WTC11 (cell line): ENCODE measurements at regions not wholly inside any gene's neighbourhood (a gene's known extent, or its start where the extent isn't known, plus 50 kb on each side); places are given as distances from the start of the nearest gene placed in this dataset.

ENCODE experiments used
- ATAC-seq: fragments of 200-7000 bp; cut with Tn5 transposase; 2 replicates; pipeline ENCODE4 v1.10.0; 2021; ENCODE audit warnings: mild to moderate bottlenecking, moderate library complexity
- CTCF ChIA-PET: fragments of 300-600 bp; sonication (Branson Sonifier 250); formaldehyde crosslinking; loops from one replicate; lab custom pipeline; 2021; ENCODE audit warnings: antibody characterized with exemption; lab: Charles Lee
- POLR2A ChIA-PET: fragments of 350-600 bp; sonication (Branson Sonifier 250); formaldehyde crosslinking; loops from one replicate; lab custom pipeline; 2021; ENCODE audit warnings: antibody characterized with exemption; lab: Charles Lee
- DNase-seq: peaks from one replicate; pipeline ENCODE4 v3.0.0; 2021; ENCODE audit warnings: low spot score
- H3K27ac Mint-ChIP-seq: 2 replicates; pipeline ENCODE4 v1.8.0; 2021; ENCODE audit warnings: mixed read lengths
- H3K27me3 Mint-ChIP-seq: 2 replicates; pipeline ENCODE4 v1.8.0; 2021; ENCODE audit warnings: low read depth, mild to moderate bottlenecking, moderate library complexity, mixed read lengths
- H3K36me3 Mint-ChIP-seq: 2 replicates; pipeline ENCODE4 v1.8.0; 2021; ENCODE audit warnings: mixed read lengths
- H3K4me1 Mint-ChIP-seq: 2 replicates; pipeline ENCODE4 v1.8.0; 2022; ENCODE audit warnings: mixed read lengths
- H3K4me3 Mint-ChIP-seq: 2 replicates; pipeline ENCODE4 v1.8.0; 2021; ENCODE audit warnings: mild to moderate bottlenecking, moderate library complexity, mixed read lengths
- H3K9me3 Mint-ChIP-seq: 2 replicates; pipeline ENCODE4 v1.8.0; 2021; ENCODE audit warnings: mixed read lengths
- AFF4 ChIP-seq: sonication (generic); formaldehyde crosslinking; IDR thresholded peaks from 2 replicates; pipeline ENCODE4 v1.8.1; 2023; ENCODE audit warnings: mild to moderate bottlenecking, missing genetic modification reagents, borderline replicate concordance
- ATF2 ChIP-seq: sonication (generic); formaldehyde crosslinking; IDR thresholded peaks from 2 replicates; pipeline ENCODE4 v1.8.1; 2022; ENCODE audit warnings: low read depth, missing genetic modification reagents, borderline replicate concordance
- E2F4 ChIP-seq: sonication (generic); formaldehyde crosslinking; IDR thresholded peaks from 2 replicates; pipeline ENCODE4 v1.8.1; 2022; ENCODE audit warnings: low read depth, mild to moderate bottlenecking, moderate library complexity, missing genetic modification reagents, borderline replicate concordance
- ESRRA ChIP-seq: sonication (generic); formaldehyde crosslinking; IDR thresholded peaks from 2 replicates; pipeline ENCODE4 v1.8.1; 2022; ENCODE audit warnings: mild to moderate bottlenecking, missing genetic modification reagents, borderline replicate concordance
- HMGA2 ChIP-seq: fragments of 250-450 bp; sonication (Bioruptor Pico); IDR thresholded peaks from 2 replicates; pipeline ENCODE4 v1.4.0; 2021; ENCODE audit warnings: mild to moderate bottlenecking, moderate library complexity
- IRF1 ChIP-seq: sonication (generic); formaldehyde crosslinking; IDR thresholded peaks from 2 replicates; pipeline ENCODE4 v1.8.0; 2023; ENCODE audit warnings: missing genetic modification reagents
- MAX ChIP-seq: sonication (generic); formaldehyde crosslinking; IDR thresholded peaks from 2 replicates; pipeline ENCODE4 v1.8.0; 2022; ENCODE audit warnings: mild to moderate bottlenecking, missing genetic modification reagents
- MLX ChIP-seq: sonication (generic); formaldehyde crosslinking; IDR thresholded peaks from 2 replicates; pipeline ENCODE4 v1.8.1; 2023; ENCODE audit warnings: mild to moderate bottlenecking, missing genetic modification reagents, moderate library complexity
- NR3C1 ChIP-seq: sonication (generic); formaldehyde crosslinking; conservative IDR thresholded peaks from 2 replicates; pipeline ENCODE4 v1.8.1; 2023; ENCODE audit warnings: low read depth, mild to moderate bottlenecking, missing genetic modification reagents
- PRDM15 ChIP-seq: sonication (generic); formaldehyde crosslinking; IDR thresholded peaks from 2 replicates; pipeline ENCODE4 v1.8.0; 2022; ENCODE audit warnings: missing genetic modification reagents
- PRRX2 ChIP-seq: fragments of 250-450 bp; sonication (Bioruptor Pico); IDR thresholded peaks from 2 replicates; pipeline ENCODE4 v1.8.0; 2021; ENCODE audit warnings: mild to moderate bottlenecking
- TP53 ChIP-seq: sonication (generic); formaldehyde crosslinking; IDR thresholded peaks from 2 replicates; pipeline ENCODE4 v1.8.1; 2023; ENCODE audit warnings: mild to moderate bottlenecking, missing genetic modification reagents
- USF2 ChIP-seq: sonication (generic); formaldehyde crosslinking; IDR thresholded peaks from 2 replicates; pipeline ENCODE4 v1.8.1; 2023; ENCODE audit warnings: mild to moderate bottlenecking, missing genetic modification reagents, moderate library complexity
- ZBTB21 ChIP-seq: sonication (generic); formaldehyde crosslinking; IDR thresholded peaks from 2 replicates; pipeline ENCODE4 v1.8.1; 2023; ENCODE audit warnings: mild to moderate bottlenecking, missing genetic modification reagents, borderline replicate concordance
- ZBTB43 ChIP-seq: sonication (generic); formaldehyde crosslinking; IDR thresholded peaks from 2 replicates; pipeline ENCODE4 v1.8.1; 2023; ENCODE audit warnings: mild to moderate bottlenecking, missing genetic modification reagents
- ZNF232 ChIP-seq: sonication (generic); formaldehyde crosslinking; IDR thresholded peaks from 2 replicates; pipeline ENCODE4 v1.8.0; 2022; ENCODE audit warnings: mild to moderate bottlenecking, missing genetic modification reagents

- H3K27me3 Mint-ChIP-seq: no peaks in the 10 kb centered on the region
- POLR2A ChIA-PET: no interaction called here
These were observed 59.2 kb downstream of the PIK3C2A start for GRCh38 chr11:17148536-17148935.

GRCh38 chr11:17145972-17146371 lies 61.8 kb downstream of the PIK3C2A start:
- H3K4me1 Mint-ChIP-seq: no peaks in the 10 kb centered on the region; the same call in 1 of the 2 replicates

More at GRCh38 chr11:17148536-17148935, 59.2 kb downstream of the PIK3C2A start:
- CTCF ChIA-PET: no interaction called here
- Mint-ChIP-seq H3K4me3 (no peak overlapping the region), H3K9me3 (no peaks in the 10 kb centered on the region), H3K4me1 (peaks cover 3% of the 10 kb centered on the region; the same call in 1 of the 2 replicates), H3K27ac (no peak overlapping the region), H3K36me3 (peaks cover 20% of the 10 kb centered on the region)
- ATAC-seq: no peak
- no peak for TF ChIP-seq TP53 (CRISPR knock-in tag)
- TF ChIP-seq USF2 (CRISPR knock-in tag): no peak
- no peak for TF ChIP-seq NR3C1 (CRISPR knock-in tag)
- TF ChIP-seq ATF2 (CRISPR knock-in tag): no peak
- no peak for TF ChIP-seq PRRX2 (CRISPR knock-in tag)
- no peak for TF ChIP-seq PRDM15
- TF ChIP-seq, all 79 proteins: peak for 0
- no peak for DNase-seq

GRCh38 chr11:17142450-17142849 lies 65.0 kb upstream of the RPS13 start:
- ChIA-PET POLR2A (no interaction called here), CTCF (no interaction called here)
- Mint-ChIP-seq H3K36me3 (peaks cover 32% of the 10 kb centered on the region), H3K27me3 (no peaks in the 10 kb centered on the region), H3K4me3 (no peak overlapping the region), H3K9me3 (no peaks in the 10 kb centered on the region), H3K27ac (no peak overlapping the region), H3K4me1 (peaks cover 6% of the 10 kb centered on the region)
- ATAC-seq (no peak), DNase-seq (no peak)
- TF ChIP-seq AFF4: no peak
- TF ChIP-seq ESRRA: no peak
- TF ChIP-seq ZBTB43 (CRISPR knock-in tag): no peak
- no peak for TF ChIP-seq MLX (CRISPR knock-in tag)
- TF ChIP-seq MAX: no peak
- no peak for TF ChIP-seq E2F4 (CRISPR knock-in tag)
- no peak for TF ChIP-seq HMGA2 (CRISPR knock-in tag)

More at GRCh38 chr11:17145972-17146371, 61.8 kb downstream of the PIK3C2A start:
- Mint-ChIP-seq H3K27me3 (no peaks in the 10 kb centered on the region), H3K9me3 (no peaks in the 10 kb centered on the region), H3K27ac (no peak overlapping the region), H3K4me3 (no peak overlapping the region), H3K36me3 (peaks cover 27% of the 10 kb centered on the region)
- DNase-seq (no peak), ATAC-seq (no peak)
- CTCF ChIA-PET: no interaction called here
- TF ChIP-seq ESRRA: no peak
- TF ChIP-seq ZBTB21 (CRISPR knock-in tag): no peak
- TF ChIP-seq TP53 (CRISPR knock-in tag): no peak
- TF ChIP-seq IRF1 (CRISPR knock-in tag): no peak
- no peak for TF ChIP-seq ZNF232 (CRISPR knock-in tag)
- POLR2A ChIA-PET: no interaction called here
